OCI-LY1 (cell line): ENCODE measurements at regions not wholly inside any gene's neighbourhood (a gene's known extent, or its start where the extent isn't known, plus 50 kb on each side); places are given as distances from the start of the nearest gene placed in this dataset.

Experiments used
- H2AFZ ChIP-seq: fragments of 200-600 bp; sonication (generic), shearing (Covaris generic); 2 replicates; pipeline ENCODE4 v1.6.0; 2014; ENCODE audit warnings: antibody characterized with exemption, mild to moderate bottlenecking, low read length
- H3F3A ChIP-seq: fragments of 200-600 bp; sonication (generic), shearing (Covaris generic); 2 replicates; pipeline ENCODE4 v1.6.0; 2014; ENCODE audit warnings: mild to moderate bottlenecking, antibody characterized with exemption, low read length, moderate library complexity; ENCODE audit not compliant: insufficient read depth
- H3K27ac ChIP-seq: fragments of 200-600 bp; sonication (generic); 2 replicates; pipeline ENCODE4 v1.5.1; 2014; ENCODE audit warnings: low read length, mixed run types, mild to moderate bottlenecking, low read depth; ENCODE audit not compliant: poor library complexity, severe bottlenecking
- H3K27me3 ChIP-seq: fragments of 200-600 bp; sonication (generic); 2 replicates; pipeline ENCODE4 v1.6.0; 2014; ENCODE audit warnings: antibody characterized with exemption, mild to moderate bottlenecking, low read length, moderate library complexity; ENCODE audit not compliant: insufficient read depth
- H3K36me3 ChIP-seq: fragments of 200-600 bp; sonication (generic); 2 replicates; pipeline ENCODE4 v1.6.1; 2014; ENCODE audit warnings: mild to moderate bottlenecking, antibody characterized with exemption, low read length, moderate library complexity, mixed read lengths; ENCODE audit not compliant: insufficient read depth
- H3K4me1 ChIP-seq: fragments of 200-600 bp; sonication (generic); 2 replicates; pipeline ENCODE4 v1.5.1; 2014; ENCODE audit warnings: mild to moderate bottlenecking, low read length, moderate library complexity; ENCODE audit not compliant: insufficient read depth, severe bottlenecking
- H3K4me2 ChIP-seq: fragments of 200-600 bp; sonication (generic), shearing (Covaris generic); 2 replicates; pipeline ENCODE4 v1.6.1; 2014; ENCODE audit warnings: low read length
- H3K4me3 ChIP-seq: fragments of 200-600 bp; sonication (generic); 2 replicates; pipeline ENCODE4 v1.5.1; 2014; ENCODE audit warnings: low read length, low read depth, mild to moderate bottlenecking, mixed read lengths; ENCODE audit not compliant: poor library complexity, severe bottlenecking
- H3K79me2 ChIP-seq: fragments of 200-600 bp; shearing (Covaris generic); 2 replicates; pipeline ENCODE4 v1.6.1; 2016; ENCODE audit warnings: mixed run types, low read length, mixed read lengths; ENCODE audit not compliant: insufficient read depth
- H3K9ac ChIP-seq: fragments of 200-600 bp; sonication (generic), shearing (Covaris generic); 2 replicates; pipeline ENCODE4 v1.6.1; 2014; ENCODE audit warnings: mild to moderate bottlenecking, low read length, mixed read lengths
- H3K9me2 ChIP-seq: fragments of 200-600 bp; sonication (generic), shearing (Covaris generic); 2 replicates; pipeline ENCODE4 v1.6.1; 2014; ENCODE audit warnings: low read depth, mild to moderate bottlenecking, low read length, mixed read lengths
- H3K9me3 ChIP-seq: fragments of 200-600 bp; shearing (Covaris generic); 2 replicates; pipeline ENCODE4 v1.6.1; 2014; ENCODE audit warnings: low read length, mixed read lengths
- H4K20me1 ChIP-seq: fragments of 200-600 bp; sonication (generic), shearing (Covaris generic); 2 replicates; pipeline ENCODE4 v1.6.0; 2016; ENCODE audit warnings: mild to moderate bottlenecking, low read length; ENCODE audit not compliant: insufficient read depth
- CTCF ChIP-seq: fragments of 200-600 bp; sonication (generic), shearing (Covaris generic); IDR thresholded peaks from 2 replicates; pipeline ENCODE4 v1.5.1; 2017; ENCODE audit warnings: mild to moderate bottlenecking, antibody characterized with exemption, low read length, moderate library complexity, mixed read lengths
- EZH2 ChIP-seq: fragments of 200-600 bp; sonication (generic), shearing (Covaris generic); IDR thresholded peaks from 2 replicates; pipeline ENCODE4 v1.8.0; 2017; ENCODE audit warnings: borderline replicate concordance, mixed run types, mild to moderate bottlenecking, antibody characterized with exemption, low read length, moderate library complexity, mixed read lengths

- no peaks in the 10 kb centered on the region for H3K9me3 ChIP-seq
- H2AFZ ChIP-seq = no peak overlapping the region
- H3K4me2 ChIP-seq = no peak overlapping the region
- no peaks in the 10 kb centered on the region for H3K9me2 ChIP-seq
- no peaks in the 10 kb centered on the region for H3F3A ChIP-seq
- H4K20me1 ChIP-seq = no peaks in the 10 kb centered on the region
- no peak for TF ChIP-seq EZH2
- no peak for TF ChIP-seq CTCF
- no peaks in the 10 kb centered on the region for H3K27me3 ChIP-seq
- no peak overlapping the region for H3K9ac ChIP-seq
- no peaks in the 10 kb centered on the region for H3K79me2 ChIP-seq
- no peak overlapping the region for H3K4me3 ChIP-seq
- H3K4me1 ChIP-seq = no peaks in the 10 kb centered on the region
- H3K36me3 ChIP-seq = no peaks in the 10 kb centered on the region
- H3K27ac ChIP-seq = no peak overlapping the region
Measured at GRCh38 chr22:49025791-49026493, 801.7 kb downstream of the BRD1 start.

GRCh38 chr22:49024775-49025440, 802.8 kb downstream of the BRD1 start:
- no peaks in the 10 kb centered on the region for H3K9me3 ChIP-seq
- H3K79me2 ChIP-seq = no peaks in the 10 kb centered on the region
- H3K4me1 ChIP-seq = no peaks in the 10 kb centered on the region
- H4K20me1 ChIP-seq = no peaks in the 10 kb centered on the region
- H2AFZ ChIP-seq = no peak overlapping the region
- H3F3A ChIP-seq = no peaks in the 10 kb centered on the region
- no peak overlapping the region for H3K4me2 ChIP-seq
- TF ChIP-seq CTCF (no peak), EZH2 (no peak)
- H3K27me3 ChIP-seq = no peaks in the 10 kb centered on the region; the same call in 1 of the 2 replicates
- H3K9ac ChIP-seq = no peak overlapping the region
- H3K4me3 ChIP-seq = no peak overlapping the region
- no peaks in the 10 kb centered on the region for H3K9me2 ChIP-seq
- no peaks in the 10 kb centered on the region for H3K36me3 ChIP-seq
- H3K27ac ChIP-seq = no peak overlapping the region

GRCh38 chr22:49023879-49024774, 803.5 kb downstream of the BRD1 start:
- H3K4me2 ChIP-seq = no peak overlapping the region
- no peaks in the 10 kb centered on the region for H4K20me1 ChIP-seq
- H3K27me3 ChIP-seq = no peaks in the 10 kb centered on the region; the same call in 1 of the 2 replicates
- no peak overlapping the region for H2AFZ ChIP-seq
- no peak overlapping the region for H3K9ac ChIP-seq
- TF ChIP-seq CTCF (no peak), EZH2 (no peak)
- H3K79me2 ChIP-seq = no peaks in the 10 kb centered on the region
- H3K4me3 ChIP-seq = no peak overlapping the region
- H3K9me3 ChIP-seq = no peaks in the 10 kb centered on the region
- no peaks in the 10 kb centered on the region for H3K9me2 ChIP-seq
- H3K36me3 ChIP-seq = no peaks in the 10 kb centered on the region
- no peaks in the 10 kb centered on the region for H3K4me1 ChIP-seq
- H3K27ac ChIP-seq = no peak overlapping the region
- H3F3A ChIP-seq = no peaks in the 10 kb centered on the region
